ENCODE measurements at regions not wholly inside any gene's neighbourhood (a gene's known extent, or its start where the extent isn't known, plus 50 kb on each side); places are given as distances from the start of the nearest gene placed in this dataset.
"Not testable (repeated sequence)": the region's sequence is repeated elsewhere in the genome, so short reads cannot be mapped to it uniquely, and the experiment has no call there.

DNA sequence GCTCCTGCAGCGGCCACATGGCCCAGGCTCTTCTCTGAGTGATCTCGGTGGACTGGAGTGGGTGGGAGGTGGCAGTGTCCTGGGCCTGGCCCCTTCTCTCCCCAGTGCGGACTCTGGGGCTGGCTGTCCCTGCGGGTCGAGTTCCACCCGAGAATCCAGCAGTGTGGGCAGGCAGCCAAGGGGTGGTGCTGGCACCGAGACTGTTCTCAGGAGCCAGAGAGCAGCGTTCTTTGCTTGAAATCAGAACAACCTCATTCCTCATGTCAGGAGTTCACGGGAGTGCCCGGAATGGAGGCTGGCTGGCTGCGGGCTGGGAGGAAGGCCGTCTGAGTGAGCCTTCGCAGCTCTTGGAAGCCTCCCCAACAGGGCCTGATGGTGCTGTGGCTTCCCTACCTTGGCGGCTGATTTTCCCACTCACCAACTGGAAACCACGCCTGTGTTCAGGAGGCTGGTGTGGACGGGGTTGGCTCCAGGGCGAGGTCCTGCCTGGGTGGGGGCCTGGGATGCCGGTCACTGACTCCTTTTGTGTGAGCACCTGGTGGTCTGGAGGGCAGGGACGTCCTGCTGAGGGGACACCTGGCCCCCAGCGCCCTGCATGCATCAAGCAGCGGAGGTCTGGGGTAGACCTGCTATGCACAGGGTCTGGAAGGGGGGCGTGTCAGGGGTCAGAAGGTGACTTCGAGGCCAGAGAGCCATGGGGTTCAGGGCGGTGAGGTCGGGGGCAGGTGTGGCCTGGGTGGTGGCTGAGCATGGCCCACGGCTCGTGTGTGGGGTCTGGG, 137.6 kb downstream of the TMEM121 start:
- DNase-seq = not testable (repeated sequence)

DNA sequence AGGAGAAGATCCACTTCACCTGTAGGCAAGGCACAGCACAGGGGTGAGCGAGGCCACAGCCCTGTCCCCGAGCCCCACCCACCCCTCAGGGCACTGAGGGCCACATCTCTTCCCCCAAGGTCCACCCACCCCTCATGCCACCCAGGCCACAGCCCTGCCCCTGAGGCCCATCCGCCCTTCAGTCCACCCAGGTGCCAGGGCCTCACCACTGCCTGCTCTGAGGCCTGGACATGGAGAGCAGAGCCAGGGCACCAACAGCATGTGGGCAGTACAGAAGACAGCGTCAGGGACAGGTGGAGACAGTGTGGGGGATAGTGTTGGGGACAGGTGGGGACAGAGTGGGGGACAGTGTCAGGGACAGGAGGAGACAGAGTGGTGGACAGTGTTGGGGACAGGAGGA, 138.3 kb downstream of the TMEM121 start:
- DNase-seq = no peak

DNA sequence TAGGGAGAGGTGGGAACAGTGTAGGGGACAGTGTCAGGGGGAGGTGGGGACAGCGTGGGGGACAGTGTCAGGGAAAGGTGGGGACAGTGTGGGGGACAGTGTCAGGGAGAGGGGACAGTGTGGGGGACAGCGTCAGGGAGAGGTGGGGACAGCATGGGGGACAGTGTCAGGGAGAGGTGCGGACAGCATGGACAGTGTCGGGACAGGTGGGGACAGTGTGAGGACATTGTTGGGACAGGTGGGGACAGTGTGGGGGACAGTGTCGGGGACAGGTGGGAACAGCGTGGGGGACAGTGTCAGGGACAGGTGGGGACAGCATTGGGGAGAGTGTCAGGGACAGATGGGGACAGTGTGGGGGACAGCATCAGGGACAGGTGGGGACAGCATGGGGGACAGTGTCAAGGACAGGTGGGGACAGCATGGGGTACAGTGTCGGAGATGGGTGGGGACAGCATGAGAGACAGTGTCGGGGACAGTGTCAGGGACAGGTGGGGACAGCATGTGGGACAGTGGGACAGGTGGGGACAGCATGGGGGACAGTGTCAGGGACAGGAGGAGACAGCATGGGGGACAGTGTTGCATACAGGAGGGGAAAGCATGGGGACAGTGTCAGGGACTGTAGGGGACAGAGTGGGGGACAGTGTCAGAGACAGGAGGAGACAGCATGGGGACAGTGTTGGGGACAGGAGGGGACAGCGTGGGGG, 139.0 kb downstream of the TMEM121 start:
- DNase-seq = no peak

DNA sequence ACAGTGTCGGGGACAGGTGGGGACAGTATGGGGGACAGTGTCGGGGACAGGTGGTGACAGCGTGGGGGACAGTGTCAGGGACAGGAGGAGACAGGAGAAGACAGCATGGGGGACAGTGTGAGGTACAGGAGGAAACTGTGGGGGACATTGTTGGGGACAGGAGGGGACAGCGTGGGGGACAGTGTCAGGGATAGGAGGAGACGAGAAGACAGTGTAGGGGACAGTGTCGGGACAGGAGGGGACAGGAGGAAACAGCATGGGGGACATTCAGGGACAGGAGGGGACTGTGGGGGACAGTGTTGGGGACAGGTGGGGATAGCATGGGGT, 139.5 kb downstream of the TMEM121 start:
- DNase-seq = no peak

DNA sequence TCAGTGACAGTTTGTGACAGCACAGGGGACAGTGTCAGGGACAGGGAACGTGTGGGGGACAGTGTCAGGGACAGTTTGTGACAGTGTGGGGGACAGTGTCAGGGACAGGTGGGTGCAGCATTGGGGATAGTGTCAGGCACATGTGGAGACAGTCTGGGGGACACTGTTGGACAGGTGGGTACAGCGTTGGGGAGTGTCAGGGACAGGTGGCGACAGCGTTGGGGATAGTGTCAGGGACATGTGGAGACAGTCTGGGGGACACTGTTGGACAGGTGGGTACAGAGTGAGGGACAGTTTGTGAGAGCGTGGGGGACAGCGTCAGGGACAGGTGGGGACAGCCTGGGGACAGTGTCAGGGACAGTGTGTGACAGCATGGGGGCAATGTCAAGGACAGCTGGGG, 140.0 kb downstream of the TMEM121 start:
- DNase-seq = no peak

DNA sequence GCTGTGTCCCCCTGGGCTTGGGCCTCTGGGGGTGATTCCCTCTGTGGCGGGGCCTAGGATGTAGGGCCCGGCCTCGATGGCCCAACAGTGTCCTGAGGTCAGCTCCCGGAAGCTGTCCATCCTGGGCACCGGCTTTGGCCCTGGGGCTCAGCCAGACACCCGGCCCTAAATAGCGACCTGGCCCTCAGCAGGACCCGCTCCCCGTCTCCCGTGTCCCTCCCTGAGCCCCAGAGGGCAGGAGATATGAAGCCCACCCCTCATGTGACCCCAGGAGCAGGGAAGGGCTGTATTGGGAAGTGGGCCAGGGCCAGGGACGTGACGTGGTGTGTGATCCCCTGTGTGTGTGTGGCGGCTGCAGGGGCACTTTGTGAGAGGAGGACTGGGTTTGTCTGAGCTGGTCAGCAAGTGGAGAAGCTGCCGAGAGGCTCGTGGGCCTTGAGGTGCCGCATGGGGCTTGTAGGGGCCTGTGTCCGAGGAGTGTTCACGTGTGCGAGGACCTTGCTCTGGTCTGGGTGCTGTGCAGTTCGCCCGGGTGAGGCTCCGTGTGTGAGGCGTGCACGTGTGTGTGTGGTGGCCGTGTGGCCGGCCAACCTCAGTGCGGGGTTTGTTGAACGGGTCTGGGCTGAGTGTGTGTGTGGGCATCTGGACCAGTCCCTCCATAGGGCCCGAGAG, 140.7 kb downstream of the TMEM121 start:
- DNase-seq = not testable (repeated sequence)

DNA sequence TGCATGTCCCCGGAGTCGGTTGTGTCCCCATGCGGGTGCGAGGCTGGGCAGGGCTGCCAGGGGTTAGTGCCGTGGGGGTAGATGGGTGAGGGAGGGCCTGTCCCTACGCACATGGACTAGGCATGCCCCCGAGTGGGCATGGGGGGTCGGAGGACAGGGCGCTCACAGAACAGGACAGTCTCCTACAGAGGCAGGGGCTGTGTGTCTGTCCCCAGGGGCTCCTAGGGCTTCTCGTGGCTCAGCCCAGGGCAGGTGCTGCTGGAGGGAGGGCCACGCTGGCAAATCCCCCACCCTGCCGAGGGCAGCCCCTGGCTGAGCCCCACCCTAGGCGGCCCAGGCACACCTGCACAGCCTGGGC, 141.3 kb downstream of the TMEM121 start:
- DNase-seq = not testable (repeated sequence)

DNA sequence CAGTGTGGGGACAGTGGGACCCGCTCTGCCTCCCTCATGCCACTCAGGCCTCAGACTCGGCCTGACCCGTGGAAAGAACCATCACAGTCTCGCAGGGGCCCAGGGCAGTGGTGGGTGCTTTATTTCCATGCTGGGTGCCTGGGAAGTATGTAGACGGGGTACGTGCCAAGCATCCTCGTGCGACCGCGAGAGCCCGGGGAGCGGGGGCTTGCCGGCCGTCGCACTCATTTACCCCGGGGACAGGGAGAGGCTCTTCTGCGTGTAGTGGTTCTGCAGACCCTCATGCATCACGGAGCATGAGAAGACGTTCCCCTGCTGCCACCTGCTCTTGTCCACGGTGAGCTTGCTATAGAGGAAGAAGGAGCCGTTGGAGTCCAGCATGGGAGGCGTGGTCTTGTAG, 141.6 kb downstream of the TMEM121 start:
- not testable (repeated sequence) for DNase-seq

DNA sequence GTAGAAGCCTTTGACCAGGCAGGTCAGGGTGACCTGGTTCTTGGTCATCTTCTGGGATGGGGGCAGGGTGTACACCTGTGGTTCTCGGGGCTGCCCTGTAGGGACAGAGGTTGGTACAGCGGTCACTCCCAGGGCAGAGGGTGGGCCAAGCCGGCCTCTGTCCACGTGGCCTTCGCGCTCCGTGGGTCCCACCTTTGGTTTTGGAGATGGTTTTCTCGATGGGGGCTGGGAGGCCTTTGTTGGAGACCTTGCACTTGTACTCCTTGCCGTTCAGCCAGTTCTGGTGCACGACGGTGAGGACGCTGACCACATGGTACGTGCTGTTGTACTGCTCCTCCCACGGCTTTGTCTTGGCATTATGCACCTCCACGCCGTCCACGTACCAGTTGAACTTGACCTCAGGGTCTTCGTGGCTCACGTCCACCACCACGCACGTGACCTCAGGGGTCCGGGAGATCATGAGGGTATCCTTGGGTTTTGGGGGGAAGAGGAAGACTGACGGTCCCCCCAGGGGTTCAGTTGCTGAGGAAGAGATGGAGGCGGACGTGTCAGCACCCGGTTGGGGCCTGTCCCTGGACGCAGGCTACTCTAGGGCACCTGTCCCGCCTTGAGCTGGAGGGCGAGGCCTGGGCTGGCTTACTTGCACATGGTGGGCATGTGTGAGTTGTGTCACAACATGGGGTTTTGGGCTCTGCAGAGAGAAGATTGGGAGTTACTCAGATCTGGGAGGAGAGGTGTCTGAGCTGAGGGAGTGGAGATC, 142.3 kb downstream of the TMEM121 start:
- not testable (repeated sequence) for DNase-seq

DNA sequence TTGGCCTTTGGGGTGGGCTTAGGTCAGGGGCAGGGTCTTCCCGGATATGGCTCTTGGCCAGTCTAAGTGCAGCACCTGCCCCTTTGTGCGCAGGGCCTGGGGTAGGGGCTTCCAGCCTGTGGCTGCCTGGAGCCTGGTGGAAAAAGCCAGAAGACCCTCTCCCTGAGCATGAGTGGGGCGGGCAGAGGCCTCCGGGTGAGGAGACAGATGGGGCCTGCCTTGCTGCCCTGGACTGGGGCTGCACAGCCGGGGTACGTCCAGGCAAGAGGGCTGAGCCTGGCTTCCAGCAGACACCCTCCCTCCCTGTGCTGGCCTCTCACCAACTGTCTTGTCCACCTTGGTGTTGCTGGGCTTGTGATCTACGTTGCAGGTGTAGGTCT, 142.8 kb downstream of the TMEM121 start:
- not testable (repeated sequence) for DNase-seq

DNA sequence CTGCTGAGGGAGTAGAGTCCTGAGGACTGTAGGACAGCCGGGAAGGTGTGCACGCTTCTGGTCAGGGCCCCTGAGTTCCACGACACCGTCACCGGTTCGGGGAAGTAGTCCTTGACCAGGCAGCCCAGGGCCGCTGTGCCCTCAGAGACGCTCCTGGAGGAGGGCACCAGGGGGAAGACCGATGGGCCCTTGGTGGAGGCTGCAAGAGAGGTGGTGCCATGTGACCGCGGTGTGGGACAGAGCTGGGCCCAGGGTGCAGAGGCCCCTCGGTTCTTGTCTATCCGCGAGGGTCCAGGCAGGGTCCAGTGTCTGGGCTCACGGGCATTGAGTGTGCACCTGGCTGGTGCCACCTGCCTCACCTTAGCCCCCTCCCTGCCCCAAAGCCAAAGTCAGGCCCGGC, 143.3 kb downstream of the TMEM121 start:
- not testable (repeated sequence) for DNase-seq

DNA sequence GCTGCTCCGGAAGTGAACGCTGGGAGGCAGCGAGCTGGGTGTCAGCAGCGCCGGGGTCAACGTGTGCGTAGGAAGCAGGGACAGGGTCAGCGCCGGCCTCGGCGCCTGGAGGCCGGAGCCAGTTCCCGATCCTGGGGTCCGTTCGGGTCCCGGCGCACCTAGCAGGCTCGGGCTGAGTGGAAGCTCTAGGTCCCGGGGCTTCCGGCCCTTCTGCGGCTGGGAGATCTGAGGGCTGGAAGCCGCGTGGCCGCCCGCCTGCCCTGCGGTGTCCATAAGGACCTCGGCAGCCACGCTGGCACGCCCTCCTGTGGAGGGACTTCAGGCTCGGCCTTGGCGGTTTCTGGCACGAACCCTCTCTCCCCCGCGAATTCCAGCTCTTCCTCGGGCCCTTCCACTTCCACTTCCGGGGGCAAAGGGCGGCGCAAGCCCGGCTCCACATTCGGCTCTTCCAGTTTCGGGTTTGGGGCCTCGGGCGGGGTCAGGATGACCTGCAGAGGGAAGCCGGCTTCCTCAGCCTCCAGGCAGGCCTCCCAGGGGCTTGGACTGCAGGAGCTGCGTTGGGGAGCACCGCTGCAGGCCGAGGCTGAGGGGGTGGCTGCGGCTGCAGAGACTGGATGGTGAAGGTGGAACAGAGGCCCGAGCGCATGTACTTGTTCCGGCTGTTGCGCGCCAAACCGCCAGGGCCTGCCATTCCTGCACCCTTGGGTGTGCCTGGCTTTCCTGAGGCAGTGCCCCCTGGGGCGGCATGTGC, 146.2 kb downstream of the TMEM121 start:
- DNase-seq = not testable (repeated sequence)

DNA sequence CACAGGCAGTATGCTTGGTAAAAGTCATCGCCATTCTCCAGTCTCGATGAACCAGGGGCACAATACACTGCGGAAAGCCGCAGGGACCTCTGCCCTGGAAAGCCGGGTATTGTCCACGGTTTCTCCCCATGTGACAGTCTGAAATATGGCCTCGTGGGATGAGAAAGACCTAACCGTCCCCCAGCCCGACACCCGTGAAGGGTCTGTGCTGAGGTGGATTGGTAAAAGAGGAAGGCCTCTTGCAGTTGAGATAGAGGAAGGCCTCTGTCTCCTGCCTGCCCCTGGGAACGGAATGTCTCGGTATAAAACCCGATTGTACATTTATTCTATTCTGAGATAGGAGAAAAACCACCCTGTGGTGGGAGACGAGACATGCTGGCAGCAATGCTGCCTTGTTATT, 149.1 kb downstream of the TMEM121 start:
- not testable (repeated sequence) for DNase-seq

DNA sequence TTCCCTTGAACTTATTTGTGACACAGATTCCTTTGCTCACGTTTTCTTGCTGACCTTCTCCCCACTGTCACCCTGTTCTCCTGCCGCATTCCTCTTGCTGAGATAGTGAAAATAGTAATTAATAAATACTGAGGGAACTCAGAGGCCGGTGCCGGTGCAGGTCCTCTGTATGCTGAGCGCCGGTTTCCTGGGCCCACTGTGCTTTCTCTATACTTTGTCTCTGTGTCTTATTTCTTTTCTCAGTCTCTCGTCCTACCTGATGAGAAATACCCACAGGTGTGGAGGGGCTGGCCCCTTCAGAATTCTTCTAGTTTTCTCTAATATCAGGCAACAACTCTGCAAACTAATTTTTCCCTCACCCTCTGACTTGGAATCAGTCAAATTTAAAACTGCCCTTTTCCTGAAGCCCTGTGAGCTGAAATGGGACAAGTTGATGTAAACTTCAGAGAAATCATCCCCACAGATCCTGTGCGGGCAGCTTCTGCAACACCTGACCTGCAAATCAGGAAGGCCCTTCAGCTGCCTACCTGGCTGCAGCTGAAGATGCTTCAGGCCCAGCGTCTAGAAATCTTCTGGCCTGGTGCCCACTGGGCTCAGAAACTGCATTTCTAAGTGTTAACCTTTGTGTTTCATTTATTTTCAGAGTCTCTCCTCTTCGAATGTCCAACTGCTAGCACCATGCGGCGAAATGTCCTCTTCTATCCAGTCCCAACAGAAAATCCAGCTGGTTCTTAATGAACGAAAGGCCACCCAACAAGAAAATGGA, 149.7 kb downstream of the TMEM121 start:
- not testable (repeated sequence) for DNase-seq

DNA sequence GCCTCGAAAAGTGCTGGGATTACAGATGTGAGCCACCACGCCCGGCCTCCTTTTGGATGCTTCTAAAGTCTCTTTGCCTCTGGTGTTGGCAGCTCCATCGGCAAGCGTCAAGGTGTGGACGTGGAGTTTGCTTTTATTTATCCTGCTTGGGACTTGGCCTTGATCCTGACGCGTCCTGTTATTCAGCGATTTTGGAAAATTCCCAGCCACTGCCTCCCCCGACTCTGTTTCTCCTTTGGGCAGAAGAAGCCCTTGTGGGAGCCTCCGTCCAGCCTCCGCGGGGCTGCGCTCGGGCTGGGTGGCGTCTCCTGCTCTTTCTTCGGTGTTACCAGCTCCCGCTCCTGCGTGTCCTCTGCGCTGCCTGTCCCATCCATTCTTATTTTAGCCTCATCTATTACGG, 151.7 kb downstream of the TMEM121 start:
- not testable (repeated sequence) for DNase-seq

DNA sequence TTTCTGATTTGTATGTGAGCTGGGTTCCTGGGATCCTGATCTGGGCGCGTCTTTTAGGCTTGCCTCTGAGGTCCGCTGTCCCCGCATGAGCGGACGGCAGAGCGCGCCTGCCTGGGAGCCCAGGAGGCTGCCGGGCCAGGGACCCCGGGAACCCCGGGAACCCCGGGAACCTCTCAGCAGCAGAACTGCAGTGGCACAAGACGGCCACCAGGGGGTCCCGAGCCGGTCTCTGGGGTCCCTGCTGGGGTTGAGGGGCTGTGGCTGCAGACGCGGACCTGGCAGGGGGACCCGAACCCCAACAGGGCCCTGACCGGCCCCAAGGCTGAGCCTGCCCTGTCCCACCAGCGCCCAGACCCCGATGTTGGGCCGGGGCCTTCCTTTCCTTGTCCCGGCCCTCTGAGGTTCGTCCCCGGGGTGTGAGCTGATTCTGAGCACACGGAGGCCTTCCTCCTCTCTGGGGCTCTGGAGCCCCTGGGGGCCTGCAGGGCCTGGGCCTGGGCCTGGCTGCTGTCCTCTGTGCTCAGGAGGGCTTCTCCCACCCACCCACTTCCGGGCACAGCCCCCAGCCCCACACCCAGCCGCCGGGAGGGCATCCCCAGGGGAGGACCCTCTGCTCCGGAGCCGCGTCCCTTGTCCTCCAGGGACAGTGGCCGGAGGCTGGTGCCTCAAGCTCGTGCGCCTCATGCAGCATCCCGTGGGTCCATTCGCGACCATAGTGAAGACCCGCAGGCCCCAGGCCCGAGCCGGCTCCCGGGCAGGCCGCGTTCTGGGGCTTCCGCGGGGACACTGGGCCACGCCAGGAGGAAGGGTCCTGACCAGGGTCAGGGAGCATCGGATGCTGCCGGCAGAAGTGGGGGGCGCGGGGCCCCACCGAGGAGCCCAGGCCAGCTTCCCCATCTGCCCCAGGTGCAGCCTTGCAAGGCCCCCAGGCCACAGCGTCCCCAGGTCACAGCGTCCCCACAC, 152.9 kb downstream of the TMEM121 start:
- not testable (repeated sequence) for DNase-seq

DNA sequence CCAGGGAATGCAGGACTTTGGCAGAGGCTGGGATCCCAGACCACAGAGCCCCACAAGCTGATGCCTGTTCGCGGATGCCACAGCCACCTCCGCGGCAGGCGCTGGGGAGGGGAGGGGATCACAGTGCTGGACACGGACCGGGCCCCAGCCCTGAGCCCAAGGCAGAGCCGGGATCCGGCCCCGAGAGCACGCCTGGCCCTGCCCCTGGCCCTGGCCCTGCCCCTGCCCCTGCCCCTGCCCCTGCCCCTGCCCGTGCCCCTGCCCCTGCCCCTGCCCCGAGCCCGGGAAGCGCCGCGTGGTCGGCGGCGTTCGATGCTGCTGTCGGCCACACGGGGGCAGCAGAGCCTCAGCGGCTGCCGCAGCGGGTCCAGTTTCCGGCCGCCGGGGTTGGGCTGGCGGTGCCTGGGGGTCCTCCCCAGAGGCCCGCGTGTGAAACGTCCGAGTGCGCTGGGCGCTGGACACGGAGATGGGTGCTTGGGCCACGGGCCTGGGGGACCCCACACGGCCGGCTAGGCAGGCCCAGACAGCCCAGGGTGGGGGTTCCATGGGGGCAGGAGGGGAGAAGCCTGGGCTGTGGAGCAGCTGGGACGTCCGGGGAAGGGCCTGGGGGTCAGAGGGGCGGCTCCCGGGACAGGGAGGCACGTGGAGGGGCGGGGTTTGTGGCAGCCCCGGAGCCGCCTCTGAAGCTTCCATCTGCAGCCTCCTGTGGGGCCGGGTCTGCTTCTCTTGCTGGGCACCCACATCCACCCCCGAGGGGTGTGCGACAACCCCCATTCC, 153.8 kb downstream of the TMEM121 start:
- DNase-seq = not testable (repeated sequence)

DNA sequence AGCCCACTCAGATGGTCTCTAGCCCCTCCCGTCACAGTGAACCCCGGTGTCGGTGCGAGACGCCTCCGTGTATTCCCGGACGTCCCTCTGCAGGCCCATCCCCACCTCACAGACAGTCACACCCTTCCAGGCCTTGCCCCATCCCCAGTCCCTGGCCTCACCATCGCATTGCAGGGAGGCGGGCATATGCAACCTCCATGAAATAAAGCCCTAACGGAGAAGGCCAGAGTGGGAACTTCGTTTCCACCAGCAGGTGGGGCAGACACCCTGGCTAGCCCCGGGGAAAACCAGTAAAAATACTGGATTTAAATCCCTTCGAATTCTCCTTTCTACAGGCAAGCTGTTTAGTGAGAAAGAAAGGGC, 154.3 kb downstream of the TMEM121 start:
- DNase-seq = not testable (repeated sequence)

DNA sequence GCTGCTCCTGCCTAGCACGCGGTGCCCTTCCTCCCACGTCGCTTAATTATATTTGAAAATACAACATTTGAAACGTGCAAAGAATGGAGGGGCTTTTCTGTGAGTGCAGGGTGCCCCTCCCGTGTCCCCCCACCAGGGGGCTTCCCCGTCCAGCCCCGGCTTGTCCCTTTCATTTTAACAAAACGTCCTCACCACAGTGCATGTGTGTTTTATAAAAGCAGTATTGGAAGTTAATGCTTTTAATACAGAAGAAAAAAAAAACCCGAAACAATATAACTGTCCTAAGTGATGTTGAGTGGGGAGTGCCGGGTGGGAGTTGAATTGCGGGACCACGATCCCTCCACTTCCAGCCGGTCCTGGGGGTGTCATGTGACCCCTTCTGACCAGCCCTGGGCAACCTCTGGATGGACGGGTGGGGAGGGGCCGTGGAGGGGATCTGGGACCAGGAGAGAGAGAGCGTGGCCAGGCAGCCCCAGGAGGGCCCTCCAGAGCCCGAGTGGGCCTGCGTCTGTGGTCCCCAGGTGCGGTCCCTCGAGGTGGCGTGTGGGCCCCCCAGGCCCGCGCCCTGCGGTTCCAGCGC, 155.3 kb downstream of the TMEM121 start:
- DNase-seq = not testable (repeated sequence)

Measured in effector CD8-positive, alpha-beta T cell (primary cell).